Upper lobe of left lung (tissue), 6 donors: ENCODE measurements at regions not wholly inside any gene's neighbourhood (a gene's known extent, or its start where the extent isn't known, plus 50 kb on each side); places are given as distances from the start of the nearest gene placed in this dataset.

Experiments used
- ATAC-seq, 2 donors: fragments of 200-7000 bp; cut with Tn5 transposase; one replicate each; pipeline ENCODE4 v1.9.1; 2022; ENCODE audit warnings: mild to moderate bottlenecking in 2 of 2, moderate library complexity in 2 of 2; ENCODE audit not compliant: low FRiP score in 2 of 2
- DNase-seq, 2 donors: peaks; one replicate each; pipeline ENCODE4 v3.0.0-alpha.2; 2019 to 2020
- H3K27ac ChIP-seq, 4 donors: fragments of 200-600 bp; sonication (generic); one replicate each; pipeline ENCODE4 v1.5.1; 2016 to 2019
- H3K27me3 ChIP-seq, 4 donors: fragments of 200-600 bp; sonication (generic); one replicate each; pipeline ENCODE4 v1.5.1; 2017 to 2019
- H3K36me3 ChIP-seq, 4 donors: fragments of 200-600 bp; sonication (generic); one replicate each; pipeline ENCODE4 v1.5.1; 2016 to 2019
- H3K4me1 ChIP-seq, 4 donors: fragments of 200-600 bp; sonication (generic); one replicate each; pipeline ENCODE4 v1.5.1; 2018 to 2019
- H3K4me3 ChIP-seq, 4 donors: fragments of 200-600 bp; sonication (generic); one replicate each; pipeline ENCODE4 v1.5.1; 2017 to 2019; ENCODE audit warnings: mild to moderate bottlenecking in 2 of 4, moderate library complexity in 1 of 4
- H3K9me3 ChIP-seq, 4 donors: fragments of 200-600 bp; sonication (generic); one replicate each; pipeline ENCODE4 v1.5.1; 2018 to 2019
- EP300 ChIP-seq, 4 donors: sonication (generic); formaldehyde crosslinking; IDR thresholded peaks; one replicate each; pipeline ENCODE4 v1.5.1; 2017; ENCODE audit warnings: antibody characterized with exemption in 4 of 4, control low read depth in 2 of 4
- POLR2A ChIP-seq, 4 donors: fragments of 450-650 bp; IDR thresholded peaks; one replicate each; pipeline ENCODE4 v1.5.1; 2016 to 2017; ENCODE audit warnings: antibody characterized with exemption in 4 of 4, mild to moderate bottlenecking in 2 of 4
- POLR2AphosphoS5 ChIP-seq, 2 donors: sonication (generic); formaldehyde crosslinking; IDR thresholded peaks; one replicate each; pipeline ENCODE4 v1.5.1; 2017; ENCODE audit warnings: antibody characterized with exemption in 2 of 2
- WGBS, 2 donors: methylation state at CpG; one replicate each; pipeline ENCODE4 v1.1.5; 2017 to 2018; 5-methylcytosine and 5-hydroxymethylcytosine counted together
- TF ChIP-seq, protein P1 (sequence below), 6 experiments: fragments of 450-650 bp in 4 of 6; fragments of 200-600 bp in 2 of 6; sonication (generic) in 2 of 6; IDR thresholded peaks; one replicate each; pipeline ENCODE4 v1.5.1; 2016 to 2019; ENCODE audit warnings: antibody characterized with exemption in 6 of 6
- donor health status: DM: no; HTN: no; CAD: no; lungs with moderate emphysema.
- donor health status: DM: no; HTN: yes; CAD: no; lungs with severe emphysema.

GRCh38 chr18:51884039-51884438 lies 456.0 kb upstream of the DCC start:
- Histone ChIP-seq H3K9me3 (no peaks in the 10 kb centered on the region), H3K4me3 (no peak overlapping the region), H3K4me1 (no peaks in the 10 kb centered on the region), H3K27ac (no peak overlapping the region), H3K36me3 (no peaks in the 10 kb centered on the region), H3K27me3 (no peaks in the 10 kb centered on the region)
- TF ChIP-seq POLR2A (IDR thresholded peaks at IDR 0.05) (no peak), EP300 (IDR thresholded peaks at IDR 0.05) (no peak), POLR2AphosphoS5 (IDR thresholded peaks at IDR 0.05) (no peak)
- TF ChIP-seq, protein P1, sequence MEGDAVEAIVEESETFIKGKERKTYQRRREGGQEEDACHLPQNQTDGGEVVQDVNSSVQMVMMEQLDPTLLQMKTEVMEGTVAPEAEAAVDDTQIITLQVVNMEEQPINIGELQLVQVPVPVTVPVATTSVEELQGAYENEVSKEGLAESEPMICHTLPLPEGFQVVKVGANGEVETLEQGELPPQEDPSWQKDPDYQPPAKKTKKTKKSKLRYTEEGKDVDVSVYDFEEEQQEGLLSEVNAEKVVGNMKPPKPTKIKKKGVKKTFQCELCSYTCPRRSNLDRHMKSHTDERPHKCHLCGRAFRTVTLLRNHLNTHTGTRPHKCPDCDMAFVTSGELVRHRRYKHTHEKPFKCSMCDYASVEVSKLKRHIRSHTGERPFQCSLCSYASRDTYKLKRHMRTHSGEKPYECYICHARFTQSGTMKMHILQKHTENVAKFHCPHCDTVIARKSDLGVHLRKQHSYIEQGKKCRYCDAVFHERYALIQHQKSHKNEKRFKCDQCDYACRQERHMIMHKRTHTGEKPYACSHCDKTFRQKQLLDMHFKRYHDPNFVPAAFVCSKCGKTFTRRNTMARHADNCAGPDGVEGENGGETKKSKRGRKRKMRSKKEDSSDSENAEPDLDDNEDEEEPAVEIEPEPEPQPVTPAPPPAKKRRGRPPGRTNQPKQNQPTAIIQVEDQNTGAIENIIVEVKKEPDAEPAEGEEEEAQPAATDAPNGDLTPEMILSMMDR (IDR thresholded peaks at IDR 0.05) = no peak
- ATAC-seq (peak in 1 of 2 donors; percentile 53), DNase-seq (peak in 1 of 2 donors; percentile 46)
- WGBS, 2 donors = 72 to 76% methylated on average over 4 of the region's 4 CpGs

GRCh38 chr18:51890762-51891161 lies 449.2 kb upstream of the DCC start:
- WGBS, 2 donors = 44 to 48% methylated on average over 3 of the region's 3 CpGs
- Histone ChIP-seq H3K27ac (no peak overlapping the region), H3K36me3 (no peaks in the 10 kb centered on the region), H3K4me1 (peaks cover 0 to 7% (median 2%) of the 10 kb centered on the region in 4 donors), H3K4me3 (no peak overlapping the region), H3K27me3 (no peaks in the 10 kb centered on the region), H3K9me3 (no peaks in the 10 kb centered on the region)
- DNase-seq (peak in 1 of 2 donors; percentile 70), ATAC-seq (peak; percentile 57 to 59)
- TF ChIP-seq POLR2A (IDR thresholded peaks at IDR 0.05) (no peak), POLR2AphosphoS5 (IDR thresholded peaks at IDR 0.05) (peak in 1 of 2 donors; percentile 53), EP300 (IDR thresholded peaks at IDR 0.05) (peak in 1 of 4 donors; percentile 5)
- TF ChIP-seq, protein P1 (IDR thresholded peaks at IDR 0.05) = no peak

- no peak for ATAC-seq
- 50 to 82% methylated on average over 1 of the region's 1 CpG for WGBS, 2 donors
- TF ChIP-seq POLR2AphosphoS5 (IDR thresholded peaks at IDR 0.05) (no peak), POLR2A (IDR thresholded peaks at IDR 0.05) (no peak)
- TF ChIP-seq, protein P1 (IDR thresholded peaks at IDR 0.05) = no peak
- Histone ChIP-seq H3K36me3 (no peaks in the 10 kb centered on the region), H3K4me3 (no peak overlapping the region), H3K4me1 (peaks cover 0 to 7% (median 2%) of the 10 kb centered on the region in 4 donors), H3K9me3 (no peaks in the 10 kb centered on the region), H3K27ac (no peak overlapping the region), H3K27me3 (no peaks in the 10 kb centered on the region)
- DNase-seq = no peak
Observed at GRCh38 chr18:51891876-51892275, 448.1 kb upstream of the DCC start.

- DNase-seq (no peak), ATAC-seq (no peak)
- no peaks in the 10 kb centered on the region for H3K27me3 ChIP-seq
- H3K36me3 ChIP-seq = no peaks in the 10 kb centered on the region
- no peak overlapping the region for H3K27ac ChIP-seq
- H3K4me3 ChIP-seq = no peak overlapping the region
- no peaks in the 10 kb centered on the region for H3K9me3 ChIP-seq
- WGBS, 2 donors = 87 to 94% methylated on average over 6 of the region's 6 CpGs
- TF ChIP-seq POLR2A (IDR thresholded peaks at IDR 0.05) (no peak), POLR2AphosphoS5 (IDR thresholded peaks at IDR 0.05) (no peak), EP300 (IDR thresholded peaks at IDR 0.05) (no peak)
- TF ChIP-seq, protein P1 (IDR thresholded peaks at IDR 0.05) = no peak
- H3K4me1 ChIP-seq = no peaks in the 10 kb centered on the region
Observed at GRCh38 chr18:51897884-51898283, 442.1 kb upstream of the DCC start.
